ENCODE measurements at regions not wholly inside any gene's neighbourhood (a gene's known extent, or its start where the extent isn't known, plus 50 kb on each side); places are given as distances from the start of the nearest gene placed in this dataset.

GRCh38 chr1:233482388-233482787, 131.5 kb upstream of the KCNK1 start:
- TF ChIP-seq CTCF (IDR thresholded peaks at IDR 0.05) = no peak
- no peak for TF ChIP-seq POLR2AphosphoS5 (IDR thresholded peaks at IDR 0.05)
- TF ChIP-seq EP300 (IDR thresholded peaks at IDR 0.05) = no peak
- ATAC-seq = no peak
- H3K27ac ChIP-seq = no peak overlapping the region
- H3K4me1 ChIP-seq = no peaks in the 10 kb centered on the region
- WGBS, 2 donors (ENCODE audit: low coverage in 1 of 2) = 93% methylated on average over 3 of the region's 3 CpGs; no CpG with 5 or more reads in 1 of the 2 donors
- no peaks in the 10 kb centered on the region for H3K36me3 ChIP-seq
- no peaks in the 10 kb centered on the region for H3K9me3 ChIP-seq
- H3K4me3 ChIP-seq = no peak overlapping the region
- H3K27me3 ChIP-seq = no peaks in the 10 kb centered on the region

GRCh38 chr1:233485385-233485784, 128.5 kb upstream of the KCNK1 start:
- Histone ChIP-seq H3K27ac (no peak overlapping the region), H3K4me3 (no peak overlapping the region), H3K36me3 (no peaks in the 10 kb centered on the region), H3K4me1 (no peaks in the 10 kb centered on the region), H3K9me3 (no peaks in the 10 kb centered on the region), H3K27me3 (no peaks in the 10 kb centered on the region)
- no peak for TF ChIP-seq CTCF (IDR thresholded peaks at IDR 0.05)
- no peak for TF ChIP-seq POLR2AphosphoS5 (IDR thresholded peaks at IDR 0.05)
- TF ChIP-seq POLR2A (IDR thresholded peaks at IDR 0.05) = no peak
- no peak for TF ChIP-seq EP300 (IDR thresholded peaks at IDR 0.05)
- no peak for ATAC-seq

- no peaks in the 10 kb centered on the region for H3K36me3 ChIP-seq
- 43 to 55% methylated on average over 1 to 3 of the region's 3 CpGs for WGBS, 2 donors (ENCODE audit: low coverage in 1 of 2)
- H3K4me3 ChIP-seq = no peak overlapping the region
- TF ChIP-seq POLR2AphosphoS5 (IDR thresholded peaks at IDR 0.05) (no peak), EP300 (IDR thresholded peaks at IDR 0.05) (no peak), CTCF (IDR thresholded peaks at IDR 0.05) (no peak), POLR2A (IDR thresholded peaks at IDR 0.05) (no peak)
- no peaks in the 10 kb centered on the region for H3K4me1 ChIP-seq
- H3K27ac ChIP-seq = no peak overlapping the region
- no peaks in the 10 kb centered on the region for H3K27me3 ChIP-seq
- no peak for ATAC-seq
- H3K9me3 ChIP-seq = no peaks in the 10 kb centered on the region
These were observed 128.0 kb upstream of the KCNK1 start for GRCh38 chr1:233485809-233486398.

- Histone ChIP-seq H3K9me3 (no peaks in the 10 kb centered on the region), H3K27ac (no peak overlapping the region), H3K36me3 (no peaks in the 10 kb centered on the region), H3K4me1 (no peaks in the 10 kb centered on the region), H3K4me3 (no peak overlapping the region), H3K27me3 (no peaks in the 10 kb centered on the region)
- TF ChIP-seq EP300 (IDR thresholded peaks at IDR 0.05) = no peak
- TF ChIP-seq POLR2A (IDR thresholded peaks at IDR 0.05) = no peak
- no peak for ATAC-seq
These were observed 126.5 kb upstream of the KCNK1 start for GRCh38 chr1:233487408-233487807.

GRCh38 chr1:233489411-233489810, 124.5 kb upstream of the KCNK1 start:
- Histone ChIP-seq H3K27ac (no peak overlapping the region), H3K4me3 (no peak overlapping the region), H3K9me3 (no peaks in the 10 kb centered on the region), H3K36me3 (no peaks in the 10 kb centered on the region), H3K4me1 (no peaks in the 10 kb centered on the region), H3K27me3 (no peaks in the 10 kb centered on the region)
- WGBS, 2 donors (ENCODE audit: low coverage in 1 of 2) = 56 to 70% methylated on average over 3 to 4 of the region's 4 CpGs
- TF ChIP-seq POLR2A (IDR thresholded peaks at IDR 0.05) = no peak
- no peak for TF ChIP-seq EP300 (IDR thresholded peaks at IDR 0.05)
- ATAC-seq = no peak

- 60 to 83% methylated on average over 1 of the region's 2 CpGs for WGBS, 2 donors (ENCODE audit: low coverage in 1 of 2)
These were observed 123.4 kb upstream of the KCNK1 start for GRCh38 chr1:233490488-233490887.

More at GRCh38 chr1:233490488-233490887, 123.4 kb upstream of the KCNK1 start:
- Histone ChIP-seq H3K4me3 (no peak overlapping the region), H3K9me3 (peaks cover 0 to under 1% (median 0%) of the 10 kb centered on the region in 3 donors), H3K36me3 (no peaks in the 10 kb centered on the region), H3K4me1 (no peaks in the 10 kb centered on the region), H3K27ac (no peak overlapping the region), H3K27me3 (no peaks in the 10 kb centered on the region)
- TF ChIP-seq EP300 (IDR thresholded peaks at IDR 0.05) = no peak
- TF ChIP-seq POLR2AphosphoS5 (IDR thresholded peaks at IDR 0.05) = no peak
- no peak for TF ChIP-seq POLR2A (IDR thresholded peaks at IDR 0.05)
- no peak for TF ChIP-seq CTCF (IDR thresholded peaks at IDR 0.05)
- no peak for ATAC-seq
